ENCODE measurements at regions not wholly inside any gene's neighbourhood (a gene's known extent, or its start where the extent isn't known, plus 50 kb on each side); places are given as distances from the start of the nearest gene placed in this dataset.

DNA sequence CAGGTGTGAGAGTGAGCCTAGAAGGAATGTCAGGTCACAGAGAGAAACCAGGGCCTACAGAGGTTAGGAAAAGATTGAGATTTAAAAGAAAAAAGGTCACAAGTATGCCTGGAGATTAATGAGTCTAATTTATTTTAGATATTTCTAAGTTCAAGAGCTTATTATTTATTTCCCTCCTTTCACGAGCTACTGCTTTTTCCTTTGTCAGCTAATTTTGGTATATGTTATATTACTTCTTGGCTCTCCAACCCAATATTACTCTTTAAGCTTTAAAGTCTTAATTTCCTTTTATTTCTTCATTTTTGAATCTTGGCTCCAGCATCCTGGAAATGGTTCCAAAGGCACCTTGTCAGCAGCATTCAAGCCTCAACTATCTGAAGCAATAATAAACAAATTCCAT, 109.5 kb upstream of the MIS18BP1 start:
- TF ChIP-seq, protein P1, sequence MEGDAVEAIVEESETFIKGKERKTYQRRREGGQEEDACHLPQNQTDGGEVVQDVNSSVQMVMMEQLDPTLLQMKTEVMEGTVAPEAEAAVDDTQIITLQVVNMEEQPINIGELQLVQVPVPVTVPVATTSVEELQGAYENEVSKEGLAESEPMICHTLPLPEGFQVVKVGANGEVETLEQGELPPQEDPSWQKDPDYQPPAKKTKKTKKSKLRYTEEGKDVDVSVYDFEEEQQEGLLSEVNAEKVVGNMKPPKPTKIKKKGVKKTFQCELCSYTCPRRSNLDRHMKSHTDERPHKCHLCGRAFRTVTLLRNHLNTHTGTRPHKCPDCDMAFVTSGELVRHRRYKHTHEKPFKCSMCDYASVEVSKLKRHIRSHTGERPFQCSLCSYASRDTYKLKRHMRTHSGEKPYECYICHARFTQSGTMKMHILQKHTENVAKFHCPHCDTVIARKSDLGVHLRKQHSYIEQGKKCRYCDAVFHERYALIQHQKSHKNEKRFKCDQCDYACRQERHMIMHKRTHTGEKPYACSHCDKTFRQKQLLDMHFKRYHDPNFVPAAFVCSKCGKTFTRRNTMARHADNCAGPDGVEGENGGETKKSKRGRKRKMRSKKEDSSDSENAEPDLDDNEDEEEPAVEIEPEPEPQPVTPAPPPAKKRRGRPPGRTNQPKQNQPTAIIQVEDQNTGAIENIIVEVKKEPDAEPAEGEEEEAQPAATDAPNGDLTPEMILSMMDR (IDR thresholded peaks at IDR 0.05; ENCODE audit: borderline replicate concordance, extremely low read depth, low read length, poor library complexity, severe bottlenecking), result no peak
- no peak for TF ChIP-seq EZH2 (IDR thresholded peaks at IDR 0.05; ENCODE audit: borderline replicate concordance, low read depth, low read length, severe bottlenecking)
